AG04449 (cell line): ENCODE measurements at regions not wholly inside any gene's neighbourhood (a gene's known extent, or its start where the extent isn't known, plus 50 kb on each side); places are given as distances from the start of the nearest gene placed in this dataset.

Source experiments
- CTCF ChIA-PET: fragments of 350-600 bp; formaldehyde crosslinking; extraction: SDS; loops from one replicate; lab custom pipeline; 2021; ENCODE audit warnings: antibody characterized with exemption; lab: Yijun Ruan, JAX
- POLR2A ChIA-PET: fragments of 400-600, 350-600 bp; formaldehyde crosslinking; extraction: SDS; loops from one replicate; lab custom pipeline; 2020; ENCODE audit warnings: antibody characterized with exemption, inconsistent platforms; lab: Yijun Ruan, JAX
- DNase-seq: peaks from one replicate; pipeline ENCODE4 v3.0.0-alpha.2; 2010; ENCODE audit warnings: low read depth, low spot score
- H3K4me3 ChIP-seq: 2 replicates; pipeline ENCODE4 v1.5.1; 2011; ENCODE audit warnings: low read depth, mild to moderate bottlenecking, control low read depth, low read length
- CTCF ChIP-seq: IDR thresholded peaks from one replicate; pipeline ENCODE4 v1.5.1; 2011; ENCODE audit warnings: mild to moderate bottlenecking, moderate library complexity, low read length, control low read depth, inconsistent platforms; ENCODE audit not compliant: insufficient read depth; ENCODE audit errors: missing control alignments

- no peak overlapping the region for H3K4me3 ChIP-seq
- no peak for DNase-seq
- no peak for TF ChIP-seq CTCF
- ChIA-PET CTCF (interaction anchor here (1.1 kb wide), 1 partner anchor 9 kb away, joined by 3 read pairs; no protein-coding TSS in a partner anchor), POLR2A (no interaction called here)
Measured at GRCh38 chr11:19472679-19473078, 231.9 kb upstream of the E2F8 start.

DNA sequence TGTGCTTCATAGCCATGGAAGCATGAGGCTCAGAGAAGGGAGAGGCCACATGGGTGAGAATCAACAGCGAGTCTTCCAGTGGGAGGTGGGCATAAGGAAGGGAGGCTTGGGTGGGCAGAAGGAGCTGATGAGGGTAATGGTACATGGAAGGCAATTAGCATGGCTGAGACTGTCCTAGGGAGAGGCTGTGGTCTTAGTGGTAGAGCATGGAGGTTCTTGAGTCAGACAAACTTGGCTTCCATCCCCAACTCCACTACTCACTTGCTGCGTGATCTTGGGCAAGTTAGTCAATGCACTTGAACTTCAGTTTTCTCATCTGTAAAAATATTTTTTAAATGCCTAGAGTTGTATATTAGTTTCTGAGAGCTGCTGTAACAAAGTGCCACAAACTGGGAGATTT, 227.2 kb upstream of the E2F8 start:
- ChIA-PET POLR2A (no interaction called here), CTCF (no interaction called here)
- no peak overlapping the region for H3K4me3 ChIP-seq
- TF ChIP-seq CTCF = no peak
- DNase-seq = no peak

DNA sequence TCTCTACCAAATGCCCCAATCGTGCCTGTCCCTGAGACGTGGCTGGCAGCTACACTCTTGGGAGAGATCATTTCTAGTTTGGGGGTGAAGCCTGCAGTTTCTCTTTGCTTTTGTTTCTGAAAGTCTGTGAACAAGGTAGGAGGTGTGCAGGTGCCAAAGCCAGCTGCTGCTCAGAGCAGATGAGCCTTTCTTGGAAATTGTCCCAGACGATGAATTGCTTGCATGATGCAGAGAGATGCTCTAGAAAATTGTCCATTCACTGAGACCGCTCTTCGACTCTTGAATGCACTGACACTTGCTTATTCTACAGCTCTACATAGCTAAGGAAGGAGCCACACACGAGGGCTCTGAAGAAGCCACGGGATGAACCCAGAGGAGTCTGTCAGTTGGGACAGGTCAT, 225.6 kb upstream of the E2F8 start:
- H3K4me3 ChIP-seq = no peak overlapping the region
- POLR2A ChIA-PET = no interaction called here
- CTCF ChIA-PET = interaction anchor here (1.4 kb wide), 1 partner anchor 87 kb away, joined by 4 read pairs; no protein-coding TSS in a partner anchor
- no peak for TF ChIP-seq CTCF
- no peak for DNase-seq

GRCh38 chr11:19463976-19464375, 223.2 kb upstream of the E2F8 start:
- DNase-seq = no peak
- H3K4me3 ChIP-seq = no peak overlapping the region
- ChIA-PET POLR2A (no interaction called here), CTCF (no interaction called here)
- no peak for TF ChIP-seq CTCF

- no peak for TF ChIP-seq CTCF
- ChIA-PET CTCF (no interaction called here), POLR2A (no interaction called here)
- DNase-seq = no peak
- no peak overlapping the region for H3K4me3 ChIP-seq
Measured at GRCh38 chr11:19460718-19461405, 220.1 kb upstream of the E2F8 start.

GRCh38 chr11:19459240-19459639, 218.5 kb upstream of the E2F8 start:
- DNase-seq = no peak
- TF ChIP-seq CTCF = no peak
- H3K4me3 ChIP-seq = no peak overlapping the region
- ChIA-PET CTCF (no interaction called here), POLR2A (no interaction called here)
